ENCODE measurements at regions not wholly inside any gene's neighbourhood (a gene's known extent, or its start where the extent isn't known, plus 50 kb on each side); places are given as distances from the start of the nearest gene placed in this dataset.

- TF ChIP-seq, protein P1, sequence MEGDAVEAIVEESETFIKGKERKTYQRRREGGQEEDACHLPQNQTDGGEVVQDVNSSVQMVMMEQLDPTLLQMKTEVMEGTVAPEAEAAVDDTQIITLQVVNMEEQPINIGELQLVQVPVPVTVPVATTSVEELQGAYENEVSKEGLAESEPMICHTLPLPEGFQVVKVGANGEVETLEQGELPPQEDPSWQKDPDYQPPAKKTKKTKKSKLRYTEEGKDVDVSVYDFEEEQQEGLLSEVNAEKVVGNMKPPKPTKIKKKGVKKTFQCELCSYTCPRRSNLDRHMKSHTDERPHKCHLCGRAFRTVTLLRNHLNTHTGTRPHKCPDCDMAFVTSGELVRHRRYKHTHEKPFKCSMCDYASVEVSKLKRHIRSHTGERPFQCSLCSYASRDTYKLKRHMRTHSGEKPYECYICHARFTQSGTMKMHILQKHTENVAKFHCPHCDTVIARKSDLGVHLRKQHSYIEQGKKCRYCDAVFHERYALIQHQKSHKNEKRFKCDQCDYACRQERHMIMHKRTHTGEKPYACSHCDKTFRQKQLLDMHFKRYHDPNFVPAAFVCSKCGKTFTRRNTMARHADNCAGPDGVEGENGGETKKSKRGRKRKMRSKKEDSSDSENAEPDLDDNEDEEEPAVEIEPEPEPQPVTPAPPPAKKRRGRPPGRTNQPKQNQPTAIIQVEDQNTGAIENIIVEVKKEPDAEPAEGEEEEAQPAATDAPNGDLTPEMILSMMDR (IDR thresholded peaks at IDR 0.05; ENCODE audit: low read depth, low read length, missing input control): no peak
- TF ChIP-seq, protein P2, sequence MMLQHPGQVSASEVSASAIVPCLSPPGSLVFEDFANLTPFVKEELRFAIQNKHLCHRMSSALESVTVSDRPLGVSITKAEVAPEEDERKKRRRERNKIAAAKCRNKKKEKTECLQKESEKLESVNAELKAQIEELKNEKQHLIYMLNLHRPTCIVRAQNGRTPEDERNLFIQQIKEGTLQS (IDR thresholded peaks at IDR 0.05): no peak
- TF ChIP-seq, protein P3, sequence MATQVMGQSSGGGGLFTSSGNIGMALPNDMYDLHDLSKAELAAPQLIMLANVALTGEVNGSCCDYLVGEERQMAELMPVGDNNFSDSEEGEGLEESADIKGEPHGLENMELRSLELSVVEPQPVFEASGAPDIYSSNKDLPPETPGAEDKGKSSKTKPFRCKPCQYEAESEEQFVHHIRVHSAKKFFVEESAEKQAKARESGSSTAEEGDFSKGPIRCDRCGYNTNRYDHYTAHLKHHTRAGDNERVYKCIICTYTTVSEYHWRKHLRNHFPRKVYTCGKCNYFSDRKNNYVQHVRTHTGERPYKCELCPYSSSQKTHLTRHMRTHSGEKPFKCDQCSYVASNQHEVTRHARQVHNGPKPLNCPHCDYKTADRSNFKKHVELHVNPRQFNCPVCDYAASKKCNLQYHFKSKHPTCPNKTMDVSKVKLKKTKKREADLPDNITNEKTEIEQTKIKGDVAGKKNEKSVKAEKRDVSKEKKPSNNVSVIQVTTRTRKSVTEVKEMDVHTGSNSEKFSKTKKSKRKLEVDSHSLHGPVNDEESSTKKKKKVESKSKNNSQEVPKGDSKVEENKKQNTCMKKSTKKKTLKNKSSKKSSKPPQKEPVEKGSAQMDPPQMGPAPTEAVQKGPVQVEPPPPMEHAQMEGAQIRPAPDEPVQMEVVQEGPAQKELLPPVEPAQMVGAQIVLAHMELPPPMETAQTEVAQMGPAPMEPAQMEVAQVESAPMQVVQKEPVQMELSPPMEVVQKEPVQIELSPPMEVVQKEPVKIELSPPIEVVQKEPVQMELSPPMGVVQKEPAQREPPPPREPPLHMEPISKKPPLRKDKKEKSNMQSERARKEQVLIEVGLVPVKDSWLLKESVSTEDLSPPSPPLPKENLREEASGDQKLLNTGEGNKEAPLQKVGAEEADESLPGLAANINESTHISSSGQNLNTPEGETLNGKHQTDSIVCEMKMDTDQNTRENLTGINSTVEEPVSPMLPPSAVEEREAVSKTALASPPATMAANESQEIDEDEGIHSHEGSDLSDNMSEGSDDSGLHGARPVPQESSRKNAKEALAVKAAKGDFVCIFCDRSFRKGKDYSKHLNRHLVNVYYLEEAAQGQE (IDR thresholded peaks at IDR 0.05): no peak
- TF ChIP-seq MAX (IDR thresholded peaks at IDR 0.05): no peak
- TF ChIP-seq YY1 (IDR thresholded peaks at IDR 0.05): no peak
- no peak for TF ChIP-seq RAD21 (IDR thresholded peaks at IDR 0.05)
- no peak for TF ChIP-seq TAF1 (conservative IDR thresholded peaks at IDR 0.05)
- TF ChIP-seq RXRA (IDR thresholded peaks at IDR 0.05): no peak
- no peak for TF ChIP-seq NR2F2 (IDR thresholded peaks at IDR 0.05)
- TF ChIP-seq, protein P4, sequence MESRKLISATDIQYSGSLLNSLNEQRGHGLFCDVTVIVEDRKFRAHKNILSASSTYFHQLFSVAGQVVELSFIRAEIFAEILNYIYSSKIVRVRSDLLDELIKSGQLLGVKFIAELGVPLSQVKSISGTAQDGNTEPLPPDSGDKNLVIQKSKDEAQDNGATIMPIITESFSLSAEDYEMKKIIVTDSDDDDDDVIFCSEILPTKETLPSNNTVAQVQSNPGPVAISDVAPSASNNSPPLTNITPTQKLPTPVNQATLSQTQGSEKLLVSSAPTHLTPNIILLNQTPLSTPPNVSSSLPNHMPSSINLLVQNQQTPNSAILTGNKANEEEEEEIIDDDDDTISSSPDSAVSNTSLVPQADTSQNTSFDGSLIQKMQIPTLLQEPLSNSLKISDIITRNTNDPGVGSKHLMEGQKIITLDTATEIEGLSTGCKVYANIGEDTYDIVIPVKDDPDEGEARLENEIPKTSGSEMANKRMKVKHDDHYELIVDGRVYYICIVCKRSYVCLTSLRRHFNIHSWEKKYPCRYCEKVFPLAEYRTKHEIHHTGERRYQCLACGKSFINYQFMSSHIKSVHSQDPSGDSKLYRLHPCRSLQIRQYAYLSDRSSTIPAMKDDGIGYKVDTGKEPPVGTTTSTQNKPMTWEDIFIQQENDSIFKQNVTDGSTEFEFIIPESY (IDR thresholded peaks at IDR 0.05): no peak
- no peak for TF ChIP-seq GABPA (IDR thresholded peaks at IDR 0.05 in 1 of 2, conservative IDR thresholded peaks at IDR 0.05 in 1 of 2)
- no peak for TF ChIP-seq HNF4G (IDR thresholded peaks at IDR 0.05)
- no peak for TF ChIP-seq EGR1 (IDR thresholded peaks at IDR 0.05; ENCODE audit: low read depth in 2 of 2)
- no peak for TF ChIP-seq JUND (IDR thresholded peaks at IDR 0.05)
These were observed 321.5 kb upstream of the PKDCC start for GRCh38 chr2:41726364-41726763.
